ENCODE measurements at regions not wholly inside any gene's neighbourhood (a gene's known extent, or its start where the extent isn't known, plus 50 kb on each side); places are given as distances from the start of the nearest gene placed in this dataset.

- TF ChIP-seq, protein P1, sequence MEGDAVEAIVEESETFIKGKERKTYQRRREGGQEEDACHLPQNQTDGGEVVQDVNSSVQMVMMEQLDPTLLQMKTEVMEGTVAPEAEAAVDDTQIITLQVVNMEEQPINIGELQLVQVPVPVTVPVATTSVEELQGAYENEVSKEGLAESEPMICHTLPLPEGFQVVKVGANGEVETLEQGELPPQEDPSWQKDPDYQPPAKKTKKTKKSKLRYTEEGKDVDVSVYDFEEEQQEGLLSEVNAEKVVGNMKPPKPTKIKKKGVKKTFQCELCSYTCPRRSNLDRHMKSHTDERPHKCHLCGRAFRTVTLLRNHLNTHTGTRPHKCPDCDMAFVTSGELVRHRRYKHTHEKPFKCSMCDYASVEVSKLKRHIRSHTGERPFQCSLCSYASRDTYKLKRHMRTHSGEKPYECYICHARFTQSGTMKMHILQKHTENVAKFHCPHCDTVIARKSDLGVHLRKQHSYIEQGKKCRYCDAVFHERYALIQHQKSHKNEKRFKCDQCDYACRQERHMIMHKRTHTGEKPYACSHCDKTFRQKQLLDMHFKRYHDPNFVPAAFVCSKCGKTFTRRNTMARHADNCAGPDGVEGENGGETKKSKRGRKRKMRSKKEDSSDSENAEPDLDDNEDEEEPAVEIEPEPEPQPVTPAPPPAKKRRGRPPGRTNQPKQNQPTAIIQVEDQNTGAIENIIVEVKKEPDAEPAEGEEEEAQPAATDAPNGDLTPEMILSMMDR (conservative IDR thresholded peaks at IDR 0.05 in 1 of 2, IDR thresholded peaks at IDR 0.05 in 1 of 2; ENCODE audit: low read depth in 1 of 2, low read length in 2 of 2): no peak
- TF ChIP-seq EZH2 (IDR thresholded peaks at IDR 0.05; ENCODE audit: low read length, missing control alignments): no peak
These were observed 121.2 kb upstream of the PITRM1 start for GRCh38 chr10:3293581-3294431.
